ENCODE measurements at regions not wholly inside any gene's neighbourhood (a gene's known extent, or its start where the extent isn't known, plus 50 kb on each side); places are given as distances from the start of the nearest gene placed in this dataset.

GRCh38 chr11:95459291-95460042 lies 228.5 kb upstream of the SESN3 start:
- Mint-ChIP-seq H3K27ac (no peak overlapping the region), H3K36me3 (no peaks in the 10 kb centered on the region), H3K9me3 (peaks cover 0 to 9% (median 0%) of the 10 kb centered on the region in 7 donors), H3K27me3 (no peaks in the 10 kb centered on the region), H3K4me1 (peaks cover 0 to 9% (median 4%) of the 10 kb centered on the region in 4 donors), H3K4me3 (no peak overlapping the region)
- no peaks in the 10 kb centered on the region for H3K4me1 ChIP-seq (ENCODE audit: control insufficient read depth, insufficient read depth, low read length, poor library complexity, severe bottlenecking)
- H3K9me3 ChIP-seq (ENCODE audit: control insufficient read depth in 2 of 2, low read length in 2 of 2): no peaks in the 10 kb centered on the region
- no peaks in the 10 kb centered on the region for H3K36me3 ChIP-seq (ENCODE audit: control insufficient read depth, insufficient read depth, low read length)
- ATAC-seq (ENCODE audit: low read depth in 2 of 2): no peak
- no peak overlapping the region for H3K27ac ChIP-seq (ENCODE audit: insufficient read depth, low read length, poor library complexity, severe bottlenecking)
- H3K27me3 ChIP-seq (ENCODE audit: control insufficient read depth, insufficient read depth, low read length): no peaks in the 10 kb centered on the region
- no peak overlapping the region for H3K4me3 ChIP-seq (ENCODE audit: low read depth, low read length)
- DNase-seq: no peak

DNA sequence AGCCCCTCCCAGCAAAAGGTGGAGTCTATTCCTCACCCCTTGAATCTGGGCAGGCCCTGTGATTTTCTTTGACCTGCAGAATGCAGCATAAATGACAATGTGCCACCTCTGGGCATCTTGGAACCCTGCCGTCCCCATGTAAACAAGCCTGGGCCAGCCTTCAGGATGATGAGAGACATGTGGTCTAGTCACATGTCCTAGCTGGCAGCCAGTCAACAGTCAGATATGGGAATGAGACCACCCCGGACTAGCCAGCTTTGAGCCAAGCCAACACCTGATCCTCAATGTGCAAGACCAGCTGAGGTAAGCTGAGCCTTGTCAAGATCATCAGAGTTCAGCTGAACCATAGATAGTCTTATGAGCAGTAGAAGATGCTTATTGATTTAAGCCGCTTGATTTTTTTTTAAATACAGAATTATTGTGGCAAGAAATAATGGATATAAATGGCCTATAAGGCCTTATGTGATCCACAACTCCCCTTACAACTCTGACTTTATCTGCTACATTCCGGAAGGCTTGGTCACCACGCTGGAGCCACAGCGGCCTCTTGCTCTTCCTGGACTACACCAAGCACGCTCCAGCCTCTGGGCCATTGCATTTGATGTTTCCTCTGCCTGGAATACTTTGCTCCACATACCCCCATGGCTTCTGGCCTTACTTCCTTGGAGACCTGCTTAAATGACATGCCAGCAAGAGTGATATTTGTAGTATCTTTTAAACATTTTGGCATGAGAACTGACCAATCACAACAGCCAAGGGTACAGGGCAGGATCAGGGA lies 225.9 kb upstream of the SESN3 start:
- no peak overlapping the region for H3K4me3 ChIP-seq (ENCODE audit: low read depth, low read length)
- no peaks in the 10 kb centered on the region for H3K27me3 ChIP-seq (ENCODE audit: control insufficient read depth, insufficient read depth, low read length)
- Mint-ChIP-seq H3K27ac (peak overlapping the region in 1 of 3 donors; percentile 23), H3K36me3 (no peaks in the 10 kb centered on the region), H3K4me3 (no peak overlapping the region), H3K4me1 (peaks cover 0 to 9% (median 4%) of the 10 kb centered on the region in 4 donors), H3K9me3 (peaks cover 0 to 9% (median 0%) of the 10 kb centered on the region in 7 donors), H3K27me3 (no peaks in the 10 kb centered on the region)
- H3K4me1 ChIP-seq (ENCODE audit: control insufficient read depth, insufficient read depth, low read length, poor library complexity, severe bottlenecking): no peaks in the 10 kb centered on the region
- no peak for DNase-seq
- H3K9me3 ChIP-seq (ENCODE audit: control insufficient read depth in 2 of 2, low read length in 2 of 2): no peaks in the 10 kb centered on the region
- H3K27ac ChIP-seq (ENCODE audit: insufficient read depth, low read length, poor library complexity, severe bottlenecking): no peak overlapping the region
- no peak for ATAC-seq (ENCODE audit: low read depth in 2 of 2)
- H3K36me3 ChIP-seq (ENCODE audit: control insufficient read depth, insufficient read depth, low read length): no peaks in the 10 kb centered on the region

GRCh38 chr11:95455228-95455970 lies 224.4 kb upstream of the SESN3 start:
- ATAC-seq (ENCODE audit: low read depth in 2 of 2) (no peak), DNase-seq (no peak)
- H3K27ac ChIP-seq (ENCODE audit: insufficient read depth, low read length, poor library complexity, severe bottlenecking): no peak overlapping the region
- H3K27me3 ChIP-seq (ENCODE audit: control insufficient read depth, insufficient read depth, low read length): no peaks in the 10 kb centered on the region
- Mint-ChIP-seq H3K27me3 (no peaks in the 10 kb centered on the region), H3K9me3 (peaks cover 0 to 3% (median 0%) of the 10 kb centered on the region in 7 donors), H3K4me1 (peaks cover 0 to 6% (median 5%) of the 10 kb centered on the region in 4 donors), H3K36me3 (no peaks in the 10 kb centered on the region), H3K27ac (no peak overlapping the region), H3K4me3 (no peak overlapping the region)
- no peaks in the 10 kb centered on the region for H3K36me3 ChIP-seq (ENCODE audit: control insufficient read depth, insufficient read depth, low read length)
- H3K4me3 ChIP-seq (ENCODE audit: low read depth, low read length): no peak overlapping the region
- no peaks in the 10 kb centered on the region for H3K9me3 ChIP-seq (ENCODE audit: control insufficient read depth in 2 of 2, low read length in 2 of 2)
- no peaks in the 10 kb centered on the region for H3K4me1 ChIP-seq (ENCODE audit: control insufficient read depth, insufficient read depth, low read length, poor library complexity, severe bottlenecking)

DNA sequence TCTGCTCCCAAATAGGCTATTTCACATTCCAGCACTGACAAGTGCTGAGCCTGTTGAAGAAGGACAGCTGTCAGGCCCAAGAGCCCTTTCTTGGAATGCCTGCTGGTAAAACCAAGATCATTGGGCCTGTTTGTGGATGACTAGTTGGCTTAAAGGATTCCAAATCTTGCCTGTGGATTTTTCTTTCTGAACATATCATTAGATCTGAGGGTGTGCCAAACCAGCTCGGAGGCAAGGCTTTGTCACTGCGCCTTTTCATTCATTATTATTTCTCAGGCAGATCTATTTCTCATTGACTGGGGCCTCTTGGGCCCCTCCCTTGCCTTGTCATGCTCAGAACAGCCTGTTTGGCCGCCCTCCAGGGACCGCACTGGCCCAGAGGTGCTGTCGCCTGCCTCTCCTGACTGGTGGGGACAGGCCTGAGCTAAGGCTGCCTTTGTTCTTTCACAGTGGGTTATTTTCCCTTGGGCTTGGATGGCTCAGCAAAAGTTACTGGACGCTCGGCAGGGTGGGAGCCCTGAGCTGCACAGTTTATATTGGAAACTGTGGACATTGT lies 222.7 kb upstream of the SESN3 start:
- H3K9me3 ChIP-seq (ENCODE audit: control insufficient read depth in 2 of 2, low read length in 2 of 2): no peaks in the 10 kb centered on the region
- ATAC-seq (ENCODE audit: low read depth in 2 of 2) (no peak), DNase-seq (no peak)
- Mint-ChIP-seq H3K27me3 (no peaks in the 10 kb centered on the region), H3K36me3 (peaks cover 4% of the 10 kb centered on the region), H3K27ac (peak overlapping the region in 2 of 3 donors; percentile 12 to 18), H3K4me1 (peaks cover 0 to 6% (median 5%) of the 10 kb centered on the region in 4 donors), H3K4me3 (no peak overlapping the region), H3K9me3 (peaks cover 0 to 2% (median 0%) of the 10 kb centered on the region in 7 donors)
- no peak overlapping the region for H3K27ac ChIP-seq (ENCODE audit: insufficient read depth, low read length, poor library complexity, severe bottlenecking)
- H3K4me3 ChIP-seq (ENCODE audit: low read depth, low read length): no peak overlapping the region
- no peaks in the 10 kb centered on the region for H3K27me3 ChIP-seq (ENCODE audit: control insufficient read depth, insufficient read depth, low read length)
- no peaks in the 10 kb centered on the region for H3K4me1 ChIP-seq (ENCODE audit: control insufficient read depth, insufficient read depth, low read length, poor library complexity, severe bottlenecking)
- no peaks in the 10 kb centered on the region for H3K36me3 ChIP-seq (ENCODE audit: control insufficient read depth, insufficient read depth, low read length)

GRCh38 chr11:95451682-95452081 lies 220.7 kb upstream of the SESN3 start:
- peaks cover 4% of the 10 kb centered on the region for H3K36me3 Mint-ChIP-seq

DNA sequence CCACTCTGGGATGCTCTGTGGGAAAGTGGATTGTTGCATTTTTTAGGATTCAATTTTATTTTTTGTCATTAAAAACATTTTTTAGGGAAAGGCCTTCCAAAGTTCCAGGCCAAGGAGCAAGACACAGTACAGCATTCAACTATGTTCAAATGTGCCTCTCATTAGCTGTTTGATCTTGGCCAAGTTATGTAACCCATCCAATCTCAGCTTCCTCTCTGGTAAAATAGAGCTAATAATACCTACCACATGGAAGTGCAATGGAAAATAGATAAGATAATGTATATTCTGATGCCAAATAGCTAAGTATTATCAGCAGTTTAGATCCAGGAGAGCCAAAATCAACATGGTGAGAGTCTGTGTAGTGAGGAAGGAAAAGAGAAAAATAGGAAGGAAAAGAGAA lies 220.3 kb upstream of the SESN3 start:
- H3K27me3 Mint-ChIP-seq: no peaks in the 10 kb centered on the region
- H3K27ac Mint-ChIP-seq: no peak overlapping the region
- ATAC-seq (ENCODE audit: low read depth in 2 of 2) (no peak), DNase-seq (no peak)
- Histone ChIP-seq H3K9me3 (ENCODE audit: control insufficient read depth in 2 of 2, low read length in 2 of 2) (no peaks in the 10 kb centered on the region), H3K36me3 (ENCODE audit: control insufficient read depth, insufficient read depth, low read length) (no peaks in the 10 kb centered on the region), H3K27ac (ENCODE audit: insufficient read depth, low read length, poor library complexity, severe bottlenecking) (no peak overlapping the region), H3K27me3 (ENCODE audit: control insufficient read depth, insufficient read depth, low read length) (no peaks in the 10 kb centered on the region), H3K4me3 (ENCODE audit: low read depth, low read length) (no peak overlapping the region), H3K4me1 (ENCODE audit: control insufficient read depth, insufficient read depth, low read length, poor library complexity, severe bottlenecking) (no peaks in the 10 kb centered on the region)
- H3K9me3 Mint-ChIP-seq: peaks cover 0 to 2% (median 0%) of the 10 kb centered on the region in 7 donors
- peaks cover 4% of the 10 kb centered on the region for H3K36me3 Mint-ChIP-seq
- peaks cover 0 to 6% (median 4%) of the 10 kb centered on the region in 4 donors for H3K4me1 Mint-ChIP-seq
- no peak overlapping the region for H3K4me3 Mint-ChIP-seq

More at GRCh38 chr11:95451682-95452081, 220.7 kb upstream of the SESN3 start:
- ATAC-seq (ENCODE audit: low read depth in 2 of 2): no peak
- Histone ChIP-seq H3K9me3 (ENCODE audit: control insufficient read depth in 2 of 2, low read length in 2 of 2) (no peaks in the 10 kb centered on the region), H3K27ac (ENCODE audit: insufficient read depth, low read length, poor library complexity, severe bottlenecking) (no peak overlapping the region), H3K4me1 (ENCODE audit: control insufficient read depth, insufficient read depth, low read length, poor library complexity, severe bottlenecking) (no peaks in the 10 kb centered on the region), H3K4me3 (ENCODE audit: low read depth, low read length) (no peak overlapping the region), H3K27me3 (ENCODE audit: control insufficient read depth, insufficient read depth, low read length) (no peaks in the 10 kb centered on the region), H3K36me3 (ENCODE audit: control insufficient read depth, insufficient read depth, low read length) (no peaks in the 10 kb centered on the region)
- DNase-seq: no peak
- peaks cover 0 to 6% (median 4%) of the 10 kb centered on the region in 4 donors for H3K4me1 Mint-ChIP-seq
- H3K4me3 Mint-ChIP-seq: no peak overlapping the region
- peaks cover 0 to 2% (median 0%) of the 10 kb centered on the region in 7 donors for H3K9me3 Mint-ChIP-seq
- no peak overlapping the region for H3K27ac Mint-ChIP-seq
- no peaks in the 10 kb centered on the region for H3K27me3 Mint-ChIP-seq

DNA sequence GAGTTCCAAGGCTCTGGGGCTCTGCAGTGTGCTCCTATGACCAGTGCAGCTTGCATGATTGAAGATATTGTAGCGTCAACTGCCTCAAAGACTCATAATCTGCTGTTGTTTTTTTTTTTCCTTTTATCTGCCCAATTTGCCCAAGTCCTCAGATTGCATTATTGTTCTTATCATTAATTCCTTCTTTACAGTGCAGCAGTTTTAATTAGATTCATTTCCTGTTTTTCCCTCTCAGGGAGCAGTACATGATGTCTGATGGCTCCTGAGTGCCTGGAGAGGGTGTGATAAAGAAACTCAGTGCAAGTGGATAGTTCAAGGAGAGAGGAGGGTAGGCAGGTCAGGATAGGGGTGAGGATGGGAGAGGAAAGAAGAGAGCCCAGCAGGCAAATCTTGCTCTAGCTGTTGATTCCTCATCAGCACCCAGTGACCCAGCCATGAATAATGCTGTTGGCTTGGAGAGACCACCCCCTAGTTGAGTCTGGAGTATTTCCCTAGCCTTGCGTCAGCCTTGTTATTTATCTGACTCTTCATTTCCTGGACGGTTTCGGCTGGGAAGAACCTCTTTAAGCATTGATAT lies 219.6 kb upstream of the SESN3 start:
- H3K27ac Mint-ChIP-seq: peak overlapping the region in 1 of 3 donors; percentile 24
- no peak overlapping the region for H3K4me3 Mint-ChIP-seq
- no peak overlapping the region for H3K4me3 ChIP-seq (ENCODE audit: low read depth, low read length)

More for the DNA sequence above, 219.6 kb upstream of the SESN3 start:
- H3K36me3 ChIP-seq (ENCODE audit: control insufficient read depth, insufficient read depth, low read length): no peaks in the 10 kb centered on the region
- H3K36me3 Mint-ChIP-seq: peaks cover 4% of the 10 kb centered on the region
- no peak for ATAC-seq (ENCODE audit: low read depth in 2 of 2)
- H3K4me1 Mint-ChIP-seq: peaks cover 0 to 3% (median 0%) of the 10 kb centered on the region in 4 donors
- H3K27ac ChIP-seq (ENCODE audit: insufficient read depth, low read length, poor library complexity, severe bottlenecking): no peak overlapping the region
- H3K9me3 ChIP-seq (ENCODE audit: control insufficient read depth in 2 of 2, low read length in 2 of 2): no peaks in the 10 kb centered on the region
- H3K27me3 Mint-ChIP-seq: no peaks in the 10 kb centered on the region
- DNase-seq: no peak
- H3K9me3 Mint-ChIP-seq: peaks cover 0 to 2% (median 0%) of the 10 kb centered on the region in 7 donors
- no peaks in the 10 kb centered on the region for H3K4me1 ChIP-seq (ENCODE audit: control insufficient read depth, insufficient read depth, low read length, poor library complexity, severe bottlenecking)
- H3K27me3 ChIP-seq (ENCODE audit: control insufficient read depth, insufficient read depth, low read length): no peaks in the 10 kb centered on the region

All from CD4-positive, CD25-positive, alpha-beta regulatory T cell (primary cell).